Activated CD8-positive, alpha-beta memory T cell treated with anti-CD3 and anti-CD28 coated beads, Interleukin-2, amount 10 ng/mL, durations not matched to agents 7 days and 5 days (primary cell): ENCODE measurements at regions not wholly inside any gene's neighbourhood (a gene's known extent, or its start where the extent isn't known, plus 50 kb on each side); places are given as distances from the start of the nearest gene placed in this dataset.

Source experiments
- ATAC-seq: fragments of 150-1000 bp; cut with Tn5 transposase; one replicate; pipeline ENCODE4 v1.10.0; 2021; ENCODE audit warnings: moderate library complexity
- CTCF ChIA-PET: fragments of 350-600 bp; sonication (Branson Sonifier 250); formaldehyde crosslinking; loops from one replicate; lab custom pipeline; 2021; ENCODE audit warnings: antibody characterized with exemption; lab: Charles Lee
- DNase-seq: peaks from one replicate; pipeline ENCODE4 v3.0.0-alpha.2; 2020
- H3K27ac Mint-ChIP-seq: one replicate; pipeline ENCODE4 v1.8.0; 2021; ENCODE audit warnings: mild to moderate bottlenecking, mixed read lengths
- H3K27me3 Mint-ChIP-seq: one replicate; pipeline ENCODE4 v1.8.0; 2021; ENCODE audit warnings: mixed read lengths
- H3K36me3 Mint-ChIP-seq: one replicate; pipeline ENCODE4 v1.8.0; 2021; ENCODE audit warnings: mild to moderate bottlenecking, mixed read lengths
- H3K4me1 Mint-ChIP-seq: one replicate; pipeline ENCODE4 v1.8.0; 2021; ENCODE audit warnings: mixed read lengths
- H3K4me3 Mint-ChIP-seq: one replicate; pipeline ENCODE4 v1.8.0; 2021; ENCODE audit warnings: mild to moderate bottlenecking, moderate library complexity, mixed read lengths
- H3K9me3 Mint-ChIP-seq: one replicate; pipeline ENCODE4 v1.8.0; 2022; ENCODE audit warnings: low read depth, mixed read lengths

GRCh38 chr14:71824816-71825215 lies 107.4 kb upstream of the RGS6 start:
- Mint-ChIP-seq H3K27me3 (peaks cover 27% of the 10 kb centered on the region), H3K9me3 (no peaks in the 10 kb centered on the region), H3K36me3 (no peaks in the 10 kb centered on the region)

GRCh38 chr14:71833476-71833875 lies 98.8 kb upstream of the RGS6 start:
- no peak for ATAC-seq
- Mint-ChIP-seq H3K4me1 (no peaks in the 10 kb centered on the region), H3K27ac (no peak overlapping the region), H3K4me3 (no peak overlapping the region), H3K9me3 (peaks cover 2% of the 10 kb centered on the region), H3K36me3 (no peaks in the 10 kb centered on the region), H3K27me3 (peaks cover 24% of the 10 kb centered on the region)
- no peak for DNase-seq
- CTCF ChIA-PET, result interaction anchor here (5.2 kb wide), 1 partner anchor 22 kb away, joined by 18 read pairs; no protein-coding TSS in a partner anchor

More at GRCh38 chr14:71824816-71825215, 107.4 kb upstream of the RGS6 start:
- Mint-ChIP-seq H3K4me1 (peaks cover 10% of the 10 kb centered on the region), H3K27ac (no peak overlapping the region), H3K4me3 (no peak overlapping the region)
- DNase-seq (no peak), ATAC-seq (no peak)
- CTCF ChIA-PET, result no interaction called here

DNA sequence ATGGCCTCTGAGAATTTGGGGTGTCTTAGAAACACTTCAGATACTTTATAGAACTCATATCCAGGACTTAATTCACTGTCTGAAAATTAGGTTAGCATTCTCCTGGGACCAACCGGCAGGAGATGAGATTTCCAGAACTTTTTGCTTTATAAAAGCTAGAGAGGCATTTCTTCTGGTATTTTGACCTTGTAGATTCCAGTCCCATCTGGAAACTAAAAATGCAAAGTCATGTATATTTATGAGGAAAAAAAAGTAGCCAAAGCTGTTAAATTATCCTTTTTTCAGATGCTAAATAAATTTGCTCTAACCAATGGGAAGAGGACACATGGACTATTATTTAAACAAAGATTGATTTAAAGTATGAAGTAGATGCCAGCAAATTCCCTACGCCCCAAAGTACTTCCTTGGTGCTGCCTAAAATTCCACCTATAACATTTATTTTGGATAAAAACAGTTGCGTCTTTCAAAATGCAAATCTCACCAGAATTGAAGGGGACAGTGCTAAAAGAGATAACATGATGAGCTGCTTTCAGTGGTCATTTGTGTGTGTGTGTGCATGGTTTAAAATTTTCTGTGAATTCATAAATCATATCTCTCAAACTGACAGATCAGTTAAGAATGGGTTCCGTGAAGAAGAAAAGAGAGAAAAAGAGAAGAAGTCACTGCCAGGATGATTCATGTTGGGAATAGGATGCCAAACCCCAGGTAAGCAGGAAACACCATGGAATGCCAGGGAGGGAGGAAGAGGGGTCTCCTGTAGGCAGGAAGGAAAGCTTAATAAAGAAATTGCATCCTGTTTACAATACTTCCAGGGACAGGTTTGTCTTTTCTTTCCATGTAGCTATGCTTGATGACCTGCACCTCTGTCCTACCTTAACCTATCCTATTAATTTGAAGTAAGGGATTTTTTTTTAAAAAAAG lies 97.7 kb upstream of the RGS6 start:
- H3K4me3 Mint-ChIP-seq, result no peak overlapping the region
- CTCF ChIA-PET, result interaction anchor here (5.2 kb wide), 1 partner anchor 21 kb away, joined by 18 read pairs; no protein-coding TSS in a partner anchor

GRCh38 chr14:71852181-71852580 lies 80.0 kb upstream of the RGS6 start:
- Mint-ChIP-seq H3K36me3 (peaks cover 6% of the 10 kb centered on the region), H3K27ac (no peak overlapping the region), H3K9me3 (peaks cover 2% of the 10 kb centered on the region), H3K4me3 (no peak overlapping the region), H3K27me3 (peaks cover 26% of the 10 kb centered on the region), H3K4me1 (peaks cover 15% of the 10 kb centered on the region)
- no peak for DNase-seq
- CTCF ChIA-PET, result interaction anchor here (0.6 kb wide), 1 partner anchor 252 kb away, joined by 3 read pairs; no protein-coding TSS in a partner anchor
- ATAC-seq, result no peak

More for the DNA sequence above, 97.7 kb upstream of the RGS6 start:
- Mint-ChIP-seq H3K36me3 (no peaks in the 10 kb centered on the region), H3K9me3 (peaks cover 2% of the 10 kb centered on the region), H3K4me1 (no peaks in the 10 kb centered on the region), H3K27ac (no peak overlapping the region), H3K27me3 (peaks cover 28% of the 10 kb centered on the region)
- DNase-seq (no peak), ATAC-seq (no peak)

GRCh38 chr14:71855399-71856036 lies 76.7 kb upstream of the RGS6 start:
- ATAC-seq (peak; percentile 45), DNase-seq (peak; percentile 65)
- Mint-ChIP-seq H3K27me3 (peaks cover 52% of the 10 kb centered on the region), H3K27ac (no peak overlapping the region), H3K36me3 (peaks cover 5% of the 10 kb centered on the region), H3K4me1 (peaks cover 15% of the 10 kb centered on the region), H3K4me3 (no peak overlapping the region), H3K9me3 (no peaks in the 10 kb centered on the region)
- CTCF ChIA-PET, result interaction anchor here (0.6 to 4.2 kb wide), 21 partner anchors 13 to 768 kb away, joined by 3 to 18 read pairs (median 4); no protein-coding TSS in a partner anchor

DNA sequence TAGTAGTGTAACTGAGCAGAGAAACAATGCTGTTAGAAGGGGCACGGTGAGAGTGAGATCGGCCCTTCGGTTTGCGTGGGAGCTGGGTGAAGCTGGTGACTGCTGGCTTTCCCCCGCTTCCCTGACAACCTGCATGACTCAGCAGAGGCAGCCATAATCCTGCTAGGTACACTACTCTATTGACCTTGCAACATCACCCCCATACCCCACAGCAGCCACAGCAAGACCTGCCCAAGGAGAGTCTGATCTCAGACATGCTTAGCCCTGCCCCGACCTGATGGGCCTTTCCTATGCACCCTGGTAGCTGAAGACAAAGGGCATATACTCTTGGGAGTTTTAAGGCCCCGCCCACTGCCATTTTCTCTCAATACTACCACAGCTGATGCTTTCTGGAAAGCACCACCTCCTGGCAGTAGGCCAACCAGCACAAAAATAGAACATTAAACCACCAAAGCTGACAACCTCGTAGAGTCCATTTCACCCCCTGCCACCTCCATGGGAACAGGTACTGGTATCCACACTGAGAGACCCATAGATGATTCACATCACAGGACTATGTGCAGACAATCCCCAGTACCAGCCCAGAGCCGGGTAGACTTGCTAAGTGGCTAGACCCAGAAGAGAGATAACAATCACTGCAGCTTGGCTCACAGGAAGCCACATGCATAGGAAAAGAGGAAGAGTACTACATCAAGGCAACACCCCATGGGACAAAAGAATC lies 75.9 kb upstream of the RGS6 start:
- Mint-ChIP-seq H3K27ac (no peak overlapping the region), H3K36me3 (peaks cover 5% of the 10 kb centered on the region)

GRCh38 chr14:71863049-71863448 lies 69.2 kb upstream of the RGS6 start:
- Mint-ChIP-seq H3K27me3 (peaks cover 56% of the 10 kb centered on the region), H3K27ac (no peak overlapping the region), H3K36me3 (no peaks in the 10 kb centered on the region), H3K9me3 (no peaks in the 10 kb centered on the region), H3K4me1 (peaks cover 2% of the 10 kb centered on the region), H3K4me3 (no peak overlapping the region)
- CTCF ChIA-PET, result interaction anchor here (1.0 kb wide), 1 partner anchor 9 kb away, joined by 3 read pairs; no protein-coding TSS in a partner anchor
- ATAC-seq (no peak), DNase-seq (no peak)

More for the DNA sequence above, 75.9 kb upstream of the RGS6 start:
- Mint-ChIP-seq H3K4me3 (no peak overlapping the region), H3K9me3 (no peaks in the 10 kb centered on the region), H3K4me1 (peaks cover 15% of the 10 kb centered on the region), H3K27me3 (peaks cover 59% of the 10 kb centered on the region)
- ATAC-seq (no peak), DNase-seq (peak; percentile 40)
- CTCF ChIA-PET, result interaction anchor here (1.0 to 4.2 kb wide), 5 partner anchors 23 to 752 kb away, joined by 3 to 18 read pairs (median 7); no protein-coding TSS in a partner anchor

GRCh38 chr14:71863766-71864165 lies 68.5 kb upstream of the RGS6 start:
- H3K27me3 Mint-ChIP-seq, result peaks cover 49% of the 10 kb centered on the region
- H3K4me1 Mint-ChIP-seq, result peaks cover 1% of the 10 kb centered on the region
- ATAC-seq (no peak), DNase-seq (no peak)
- CTCF ChIA-PET, result no interaction called here
- no peaks in the 10 kb centered on the region for H3K9me3 Mint-ChIP-seq
- no peak overlapping the region for H3K4me3 Mint-ChIP-seq
- no peak overlapping the region for H3K27ac Mint-ChIP-seq
- H3K36me3 Mint-ChIP-seq, result no peaks in the 10 kb centered on the region
